HepG2 (cell line): ENCODE measurements at regions not wholly inside any gene's neighbourhood (a gene's known extent, or its start where the extent isn't known, plus 50 kb on each side); places are given as distances from the start of the nearest gene placed in this dataset.

ENCODE experiments used
- ATAC-seq: fragments of 200-7000 bp; cut with Tn5 transposase; 3 replicates; pipeline ENCODE4 v1.9.1; 2020; ENCODE audit warnings: mild to moderate bottlenecking, moderate library complexity
- BruUV-seq: library from RNA; stranded (reverse); fragments of 400-500 nt; replicated peaks from 2 replicates; lab custom pipeline; 2021; lab: Mats Ljungman, UMichigan
- CTCF ChIA-PET: fragments of 300-600 bp; formaldehyde crosslinking; extraction: SDS; loops from one replicate; lab custom pipeline; 2021; ENCODE audit warnings: low total read pairs, inconsistent platforms, low intra/inter-chr PET ratio; lab: Yijun Ruan, JAX
- POLR2A ChIA-PET: fragments of 350-600 bp; sonication (Branson Sonifier 250); formaldehyde crosslinking; loops from one replicate; lab custom pipeline; 2020; ENCODE audit warnings: antibody characterized with exemption, inconsistent platforms; lab: Yijun Ruan, JAX
- DNase-seq: peaks from one replicate; pipeline ENCODE4 v3.0.0-alpha.2; 2015; ENCODE audit warnings: low spot score
- FAIRE-seq: peaks from 3 replicates; lab custom pipeline; 2011; peaks lifted over from hg19 to GRCh38; lab: Jason Lieb, UNC
- H2AFZ ChIP-seq: one replicate; pipeline ENCODE4 v1.6.1; 2011; ENCODE audit warnings: low read length, inconsistent platforms
- H3K27ac ChIP-seq: fragments of 300-600 bp; 3 replicates; pipeline ENCODE4 v1.8.0; 2011; ENCODE audit warnings: mixed run types, mild to moderate bottlenecking, mixed read lengths, low read length, inconsistent platforms; ENCODE audit not compliant: insufficient read depth; ENCODE audit errors: extremely low read length
- H3K27me3 ChIP-seq, 2 experiments: fragments of 200-600 bp in 1 of 2; 2 replicates in 1 of 2; 3 replicates in 1 of 2; pipeline versions ENCODE4 v1.6.0 to v1.8.0; 2011; ENCODE audit warnings: low read length in 2 of 2, mild to moderate bottlenecking in 2 of 2, moderate library complexity in 2 of 2, inconsistent platforms in 1 of 2; ENCODE audit not compliant: insufficient read depth in 2 of 2, control insufficient read depth in 1 of 2
- H3K36me3 ChIP-seq, 2 experiments: fragments of 200-600 bp in 1 of 2; replicated peaks in 1 of 2; 2 replicates in 1 of 2; 3 replicates in 1 of 2; pipeline versions ENCODE4 v1.5.1 to v1.8.0; 2011; ENCODE audit warnings: low read length in 2 of 2, inconsistent platforms in 1 of 2; ENCODE audit not compliant: insufficient read depth in 2 of 2, control insufficient read depth in 1 of 2
- H3K4me1 ChIP-seq: 2 replicates; pipeline ENCODE4 v1.5.1; 2012; ENCODE audit warnings: low read length, inconsistent platforms; ENCODE audit not compliant: insufficient read depth
- H3K4me2 ChIP-seq: 2 replicates; pipeline ENCODE4 v1.6.0; 2011; ENCODE audit warnings: low read depth, low read length, inconsistent platforms
- H3K4me3 ChIP-seq, 3 experiments: fragments of 200-600 bp in 1 of 3; sonication (generic), shearing (Covaris generic) in 1 of 3; replicated peaks in 1 of 3; 2 replicates each; pipeline ENCODE4 v1.5.1; 2011 to 2016; ENCODE audit warnings: low read length in 3 of 3, inconsistent platforms in 2 of 3, low read depth in 2 of 3, mild to moderate bottlenecking in 2 of 3, control low read depth in 1 of 3, mixed read lengths in 1 of 3; ENCODE audit not compliant: insufficient read depth in 1 of 3
- H3K79me2 ChIP-seq: one replicate; pipeline ENCODE4 v1.6.1; 2011; ENCODE audit warnings: low read length, inconsistent platforms; ENCODE audit not compliant: insufficient read depth
- H3K9ac ChIP-seq: 2 replicates; pipeline ENCODE4 v1.6.0; 2011; ENCODE audit warnings: mild to moderate bottlenecking, low read depth, low read length, inconsistent platforms; ENCODE audit not compliant: insufficient read depth
- H3K9me3 ChIP-seq: 2 replicates; pipeline ENCODE4 v1.5.1; 2012; ENCODE audit warnings: mild to moderate bottlenecking, low read length
- H4K20me1 ChIP-seq: 2 replicates; pipeline ENCODE4 v1.6.0; 2011; ENCODE audit warnings: inconsistent platforms, mild to moderate bottlenecking, low read length, moderate library complexity; ENCODE audit not compliant: insufficient read depth
- KDM6A ChIP-seq: IDR thresholded peaks from 2 replicates; pipeline ENCODE4 v1.6.1; 2016; ENCODE audit warnings: low read depth
- SIX4 ChIP-seq: sonication (generic); formaldehyde crosslinking; IDR thresholded peaks from 2 replicates; pipeline ENCODE4 v1.4.0; 2020; ENCODE audit warnings: missing genetic modification reagents
- SMYD3 ChIP-seq: sonication (generic); formaldehyde crosslinking; IDR thresholded peaks from 2 replicates; pipeline ENCODE4 v1.8.1; 2023; ENCODE audit warnings: mild to moderate bottlenecking, missing genetic modification reagents
- SRSF4 ChIP-seq: fragments of 200-400 bp; formaldehyde crosslinking; IDR thresholded peaks from one replicate; pipeline ENCODE4 v1.6.1; 2018; ENCODE audit warnings: mild to moderate bottlenecking, low read depth, low read length, moderate library complexity; ENCODE audit not compliant: poor library complexity, severe bottlenecking
- ZNF235 ChIP-seq: sonication (generic); formaldehyde crosslinking; IDR thresholded peaks from 2 replicates; pipeline ENCODE4 v1.8.1; 2023; ENCODE audit warnings: mild to moderate bottlenecking, missing genetic modification reagents, borderline replicate concordance
- WGBS: methylation state at CpG from one replicate; pipeline ENCODE4 v1.1.6; 2017; ENCODE audit warnings: low lambda C conversion rate; 5-methylcytosine and 5-hydroxymethylcytosine counted together
- in situ Hi-C: cut with HindIII; loops from 2 replicates; pipeline ENCODE4 v1.10.0; 2017; ENCODE audit warnings: low pct_unique_long_range_greater_than_20kb; ENCODE audit not compliant: extremely low pct_ligation_motif_present
- intact Hi-C: fragments of 100-400 bp; cut with micrococcal nuclease; formaldehyde crosslinking; loops from one replicate; pipeline ENCODE4 v1.10.0; 2022; ENCODE audit not compliant: unreplicated experiment
- TF ChIP-seq, protein P1 (sequence below), 2 experiments: fragments of 450-650 bp in 1 of 2; sonication (generic) in 1 of 2; formaldehyde crosslinking in 1 of 2; IDR thresholded peaks; 2 replicates each; pipeline versions ENCODE4 v1.6.1 to v1.8.0; 2016 to 2022; ENCODE audit warnings: antibody characterized with exemption in 1 of 2, mild to moderate bottlenecking in 1 of 2, missing genetic modification reagents in 1 of 2
- TF ChIP-seq, protein P2 (sequence below): sonication (generic); formaldehyde crosslinking; IDR thresholded peaks from 2 replicates; pipeline ENCODE4 v1.4.0; 2020; ENCODE audit warnings: missing genetic modification reagents, borderline replicate concordance
- TF ChIP-seq, protein P3 (sequence below): sonication (generic); formaldehyde crosslinking; IDR thresholded peaks from 2 replicates; pipeline ENCODE4 v1.4.0; 2020; ENCODE audit warnings: mild to moderate bottlenecking, low read depth, missing genetic modification reagents

DNA sequence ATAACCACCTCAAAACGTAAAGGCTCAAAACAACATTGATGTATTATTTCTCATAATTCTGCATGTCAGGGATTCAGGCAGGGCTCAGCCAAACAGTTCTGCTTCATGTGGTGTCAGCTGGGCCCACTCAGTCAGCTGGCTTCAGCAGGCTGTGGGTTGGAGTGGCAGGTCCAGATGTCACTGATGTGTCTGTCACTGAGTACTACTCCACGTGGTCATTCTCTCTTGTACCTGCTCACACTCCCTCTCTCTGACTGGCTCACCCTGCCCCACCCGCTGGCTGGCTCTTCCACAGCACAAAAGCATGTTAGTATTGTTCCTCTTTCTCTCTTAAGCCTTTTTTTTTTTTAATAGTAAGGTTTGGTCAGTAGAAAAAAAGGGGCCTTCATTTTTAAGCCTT lies 182.4 kb downstream of the DICER1 start:
- FAIRE-seq (no peak), DNase-seq (no peak), ATAC-seq (no peak)
- H3K4me3 ChIP-seq = no peak overlapping the region
- H3K36me3 ChIP-seq = no peaks in the 10 kb centered on the region
- no peak for TF ChIP-seq ZNF235 (CRISPR knock-in tag)
- TF ChIP-seq SRSF4 = no peak
- TF ChIP-seq, protein P1, sequence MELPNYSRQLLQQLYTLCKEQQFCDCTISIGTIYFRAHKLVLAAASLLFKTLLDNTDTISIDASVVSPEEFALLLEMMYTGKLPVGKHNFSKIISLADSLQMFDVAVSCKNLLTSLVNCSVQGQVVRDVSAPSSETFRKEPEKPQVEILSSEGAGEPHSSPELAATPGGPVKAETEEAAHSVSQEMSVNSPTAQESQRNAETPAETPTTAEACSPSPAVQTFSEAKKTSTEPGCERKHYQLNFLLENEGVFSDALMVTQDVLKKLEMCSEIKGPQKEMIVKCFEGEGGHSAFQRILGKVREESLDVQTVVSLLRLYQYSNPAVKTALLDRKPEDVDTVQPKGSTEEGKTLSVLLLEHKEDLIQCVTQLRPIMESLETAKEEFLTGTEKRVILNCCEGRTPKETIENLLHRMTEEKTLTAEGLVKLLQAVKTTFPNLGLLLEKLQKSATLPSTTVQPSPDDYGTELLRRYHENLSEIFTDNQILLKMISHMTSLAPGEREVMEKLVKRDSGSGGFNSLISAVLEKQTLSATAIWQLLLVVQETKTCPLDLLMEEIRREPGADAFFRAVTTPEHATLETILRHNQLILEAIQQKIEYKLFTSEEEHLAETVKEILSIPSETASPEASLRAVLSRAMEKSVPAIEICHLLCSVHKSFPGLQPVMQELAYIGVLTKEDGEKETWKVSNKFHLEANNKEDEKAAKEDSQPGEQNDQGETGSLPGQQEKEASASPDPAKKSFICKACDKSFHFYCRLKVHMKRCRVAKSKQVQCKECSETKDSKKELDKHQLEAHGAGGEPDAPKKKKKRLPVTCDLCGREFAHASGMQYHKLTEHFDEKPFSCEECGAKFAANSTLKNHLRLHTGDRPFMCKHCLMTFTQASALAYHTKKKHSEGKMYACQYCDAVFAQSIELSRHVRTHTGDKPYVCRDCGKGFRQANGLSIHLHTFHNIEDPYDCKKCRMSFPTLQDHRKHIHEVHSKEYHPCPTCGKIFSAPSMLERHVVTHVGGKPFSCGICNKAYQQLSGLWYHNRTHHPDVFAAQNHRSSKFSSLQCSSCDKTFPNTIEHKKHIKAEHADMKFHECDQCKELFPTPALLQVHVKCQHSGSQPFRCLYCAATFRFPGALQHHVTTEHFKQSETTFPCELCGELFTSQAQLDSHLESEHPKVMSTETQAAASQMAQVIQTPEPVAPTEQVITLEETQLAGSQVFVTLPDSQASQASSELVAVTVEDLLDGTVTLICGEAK (IDR thresholded peaks at IDR 0.05) = no peak
- TF ChIP-seq, protein P1 (CRISPR knock-in tag; IDR thresholded peaks at IDR 0.05) = no peak
- TF ChIP-seq, protein P2, sequence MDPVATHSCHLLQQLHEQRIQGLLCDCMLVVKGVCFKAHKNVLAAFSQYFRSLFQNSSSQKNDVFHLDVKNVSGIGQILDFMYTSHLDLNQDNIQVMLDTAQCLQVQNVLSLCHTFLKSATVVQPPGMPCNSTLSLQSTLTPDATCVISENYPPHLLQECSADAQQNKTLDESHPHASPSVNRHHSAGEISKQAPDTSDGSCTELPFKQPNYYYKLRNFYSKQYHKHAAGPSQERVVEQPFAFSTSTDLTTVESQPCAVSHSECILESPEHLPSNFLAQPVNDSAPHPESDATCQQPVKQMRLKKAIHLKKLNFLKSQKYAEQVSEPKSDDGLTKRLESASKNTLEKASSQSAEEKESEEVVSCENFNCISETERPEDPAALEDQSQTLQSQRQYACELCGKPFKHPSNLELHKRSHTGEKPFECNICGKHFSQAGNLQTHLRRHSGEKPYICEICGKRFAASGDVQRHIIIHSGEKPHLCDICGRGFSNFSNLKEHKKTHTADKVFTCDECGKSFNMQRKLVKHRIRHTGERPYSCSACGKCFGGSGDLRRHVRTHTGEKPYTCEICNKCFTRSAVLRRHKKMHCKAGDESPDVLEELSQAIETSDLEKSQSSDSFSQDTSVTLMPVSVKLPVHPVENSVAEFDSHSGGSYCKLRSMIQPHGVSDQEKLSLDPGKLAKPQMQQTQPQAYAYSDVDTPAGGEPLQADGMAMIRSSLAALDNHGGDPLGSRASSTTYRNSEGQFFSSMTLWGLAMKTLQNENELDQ (CRISPR knock-in tag) = no peak
- TF ChIP-seq SMYD3 (CRISPR knock-in tag) = no peak
- no peak for TF ChIP-seq SIX4 (CRISPR knock-in tag)
- TF ChIP-seq KDM6A (CRISPR knock-in tag) = no peak
- TF ChIP-seq, protein P3, sequence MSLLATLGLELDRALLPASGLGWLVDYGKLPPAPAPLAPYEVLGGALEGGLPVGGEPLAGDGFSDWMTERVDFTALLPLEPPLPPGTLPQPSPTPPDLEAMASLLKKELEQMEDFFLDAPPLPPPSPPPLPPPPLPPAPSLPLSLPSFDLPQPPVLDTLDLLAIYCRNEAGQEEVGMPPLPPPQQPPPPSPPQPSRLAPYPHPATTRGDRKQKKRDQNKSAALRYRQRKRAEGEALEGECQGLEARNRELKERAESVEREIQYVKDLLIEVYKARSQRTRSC (CRISPR knock-in tag) = no peak
- peaks cover 0 to 27% of the 10 kb centered on the region in 2 experiments; a peak in 2 of 5 replicates for H3K27me3 ChIP-seq
- ChIA-PET CTCF (no interaction called here), POLR2A (no interaction called here)
- WGBS = 25% methylated on average over 3 of the region's 3 CpGs
- in situ Hi-C loops (no loop called here), intact Hi-C loops (no loop called here)
- H3K9me3 ChIP-seq = no peaks in the 10 kb centered on the region
- H2AFZ ChIP-seq = no peak overlapping the region
- no peaks in the 10 kb centered on the region for H4K20me1 ChIP-seq
- no peaks in the 10 kb centered on the region for H3K4me1 ChIP-seq
- no peak overlapping the region for H3K9ac ChIP-seq
- H3K79me2 ChIP-seq = no peaks in the 10 kb centered on the region
- no TSS peak for BruUV-seq
- no peak overlapping the region for H3K27ac ChIP-seq
- no peak overlapping the region for H3K4me2 ChIP-seq
